ENCODE measurements at regions not wholly inside any gene's neighbourhood (a gene's known extent, or its start where the extent isn't known, plus 50 kb on each side); places are given as distances from the start of the nearest gene placed in this dataset.

DNA sequence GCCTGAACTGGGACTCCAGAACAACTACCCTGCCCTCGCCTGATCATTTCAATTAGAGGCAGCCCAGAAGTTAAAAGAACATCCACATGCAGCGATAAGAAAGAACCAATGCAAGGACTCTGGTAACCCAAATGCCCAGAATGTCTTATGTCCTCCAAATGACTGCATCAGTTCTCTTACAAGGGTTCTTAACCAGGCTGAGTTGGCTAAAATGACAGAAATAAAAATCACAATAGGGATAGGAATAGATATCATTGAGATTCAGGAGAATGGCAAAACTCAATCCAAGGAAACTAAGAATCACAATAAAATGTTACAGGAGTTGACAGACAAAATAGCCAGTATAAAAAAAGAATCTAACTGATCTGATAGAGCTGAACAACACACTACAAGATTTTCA lies 80.1 kb upstream of the PTGFR start:
- no peak overlapping the region for H3K4me3 ChIP-seq
- no peaks in the 10 kb centered on the region for H3K4me1 ChIP-seq
- in situ Hi-C loops (cut with MboI; ENCODE audit: low sequenced_read_pairs), result no loop called here
- H3K27me3 ChIP-seq (ENCODE audit: low read depth), result peaks cover 3% of the 10 kb centered on the region; the same call in 1 of the 2 replicates
- DNase-seq (ENCODE audit: low spot score in 2 of 2), result no peak
- no peaks in the 10 kb centered on the region for H3K36me3 ChIP-seq (replicated peaks)
- no peaks in the 10 kb centered on the region for H3K9me3 ChIP-seq

DNA sequence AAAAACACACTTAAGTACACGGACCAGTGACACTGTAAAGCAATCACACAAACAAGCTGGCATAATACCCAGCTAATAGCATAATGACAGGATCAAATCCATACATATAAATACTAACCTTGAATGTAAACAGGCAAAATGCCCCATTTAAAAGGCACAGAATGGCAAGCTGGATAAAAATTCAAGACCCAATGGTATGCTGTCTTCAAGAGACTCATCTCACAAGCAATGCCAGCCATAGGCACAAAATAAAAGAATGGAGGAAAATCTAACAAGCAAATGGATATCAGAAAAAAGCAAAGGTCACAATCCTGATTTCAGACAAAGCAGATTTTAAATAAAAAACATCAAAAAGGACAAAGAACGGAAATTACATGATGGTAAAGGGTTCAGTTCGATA lies 79.1 kb upstream of the PTGFR start:
- Histone ChIP-seq H3K36me3 (replicated peaks) (no peaks in the 10 kb centered on the region), H3K27me3 (ENCODE audit: low read depth) (peaks cover 3% of the 10 kb centered on the region; the same call in 1 of the 2 replicates), H3K4me1 (no peaks in the 10 kb centered on the region), H3K4me3 (no peak overlapping the region), H3K9me3 (no peaks in the 10 kb centered on the region)
- in situ Hi-C loops (cut with MboI; ENCODE audit: low sequenced_read_pairs), result no loop called here
- no peak for DNase-seq (ENCODE audit: low spot score in 2 of 2)

DNA sequence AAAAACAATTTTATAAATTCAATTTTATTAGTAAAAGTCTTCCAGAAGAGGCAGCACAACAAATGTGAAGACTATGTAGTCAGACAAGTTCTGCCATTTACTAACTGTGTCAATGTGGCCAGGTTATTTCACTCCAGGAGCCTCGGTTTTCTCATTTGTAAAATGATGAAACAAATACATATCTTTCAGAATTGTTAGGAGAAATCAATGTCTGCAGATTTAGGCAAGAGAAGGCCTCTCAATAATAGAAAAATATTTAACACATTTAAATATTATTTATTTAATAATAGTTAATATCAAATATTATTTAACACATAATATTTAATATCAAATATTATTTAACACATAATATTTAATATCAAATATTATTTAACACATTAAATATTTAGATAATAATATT lies 75.6 kb upstream of the PTGFR start:
- in situ Hi-C loops (cut with MboI; ENCODE audit: low sequenced_read_pairs), result no loop called here

DNA sequence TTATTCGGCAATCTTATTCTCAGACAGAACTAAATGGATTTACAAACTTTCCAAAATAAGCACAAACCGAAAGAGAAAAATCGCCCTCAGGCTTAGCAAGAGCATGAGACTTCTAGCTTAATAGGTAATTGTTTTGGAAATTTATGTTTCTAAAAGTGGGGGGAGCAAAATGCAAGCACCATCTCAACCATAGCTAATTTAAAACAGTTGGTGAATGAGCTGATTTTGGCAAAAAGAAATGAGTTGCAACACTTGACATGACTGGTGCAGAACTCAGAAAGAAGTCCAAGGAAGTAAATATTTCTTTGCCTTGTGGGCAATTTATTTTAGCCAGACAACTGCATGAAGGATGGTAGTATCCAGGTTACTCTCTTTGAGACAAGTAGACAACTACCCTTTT lies 71.5 kb upstream of the PTGFR start:
- in situ Hi-C loops (cut with MboI; ENCODE audit: low sequenced_read_pairs), result no loop called here
- Histone ChIP-seq H3K4me1 (no peaks in the 10 kb centered on the region), H3K27me3 (ENCODE audit: low read depth) (peaks cover 1% of the 10 kb centered on the region; the same call in 1 of the 2 replicates), H3K36me3 (replicated peaks) (no peaks in the 10 kb centered on the region), H3K9me3 (no peaks in the 10 kb centered on the region), H3K4me3 (no peak overlapping the region)
- no peak for DNase-seq (ENCODE audit: low spot score in 2 of 2)

More for the DNA sequence above, 75.6 kb upstream of the PTGFR start:
- no peaks in the 10 kb centered on the region for H3K4me1 ChIP-seq
- H3K36me3 ChIP-seq (replicated peaks), result no peaks in the 10 kb centered on the region
- DNase-seq (ENCODE audit: low spot score in 2 of 2), result no peak
- peaks cover 3% of the 10 kb centered on the region; the same call in 1 of the 2 replicates for H3K27me3 ChIP-seq (ENCODE audit: low read depth)
- no peak overlapping the region for H3K4me3 ChIP-seq
- no peaks in the 10 kb centered on the region for H3K9me3 ChIP-seq

DNA sequence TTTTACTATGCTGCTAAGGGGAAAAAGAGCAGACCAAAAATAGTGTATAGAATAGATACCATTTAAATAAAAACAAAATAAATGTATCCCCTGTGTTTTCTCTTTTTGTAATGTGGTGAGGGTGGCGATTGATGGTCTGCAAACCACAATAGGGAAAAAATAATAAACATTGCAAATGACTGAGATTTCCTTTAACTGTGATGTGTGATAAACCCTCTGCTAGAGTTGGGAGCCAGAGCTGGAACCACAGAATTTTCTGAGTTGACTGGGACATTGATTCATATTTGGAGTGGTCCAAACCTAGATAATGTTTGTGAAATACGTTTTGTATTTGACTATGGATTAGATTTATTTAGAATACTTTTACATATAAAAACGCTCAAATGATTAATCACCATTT lies 70.6 kb upstream of the PTGFR start:
- H3K27me3 ChIP-seq (ENCODE audit: low read depth), result no peaks in the 10 kb centered on the region
- in situ Hi-C loops (cut with MboI; ENCODE audit: low sequenced_read_pairs), result no loop called here
- H3K36me3 ChIP-seq (replicated peaks), result no peaks in the 10 kb centered on the region
- no peak overlapping the region for H3K4me3 ChIP-seq
- no peak for DNase-seq (ENCODE audit: low spot score in 2 of 2)
- H3K9me3 ChIP-seq, result no peaks in the 10 kb centered on the region
- H3K4me1 ChIP-seq, result no peaks in the 10 kb centered on the region

DNA sequence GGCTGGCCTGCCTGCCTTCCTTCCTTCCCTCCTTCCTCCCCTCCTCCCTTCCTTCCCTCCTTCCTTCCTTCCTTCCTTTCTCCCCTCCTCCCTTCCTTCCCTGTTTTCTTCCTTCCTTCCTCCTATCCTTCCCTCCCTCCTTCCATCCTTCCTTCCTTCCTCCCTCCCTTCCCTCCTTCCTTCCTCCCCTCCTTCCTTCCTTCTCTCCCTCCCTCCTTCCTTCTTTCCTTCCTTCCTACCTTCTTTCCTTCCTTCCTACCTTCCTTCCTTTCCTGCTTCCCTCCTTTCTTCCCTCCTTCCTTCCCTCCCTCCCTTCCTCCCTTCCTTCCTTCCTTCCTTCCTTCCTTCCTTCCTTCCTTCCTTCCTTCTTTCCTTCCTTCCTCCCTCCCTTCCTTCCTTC lies 70.1 kb upstream of the PTGFR start:
- Histone ChIP-seq H3K9me3 (no peaks in the 10 kb centered on the region), H3K36me3 (replicated peaks) (no peaks in the 10 kb centered on the region), H3K4me3 (no peak overlapping the region), H3K4me1 (no peaks in the 10 kb centered on the region), H3K27me3 (ENCODE audit: low read depth) (no peaks in the 10 kb centered on the region)
- in situ Hi-C loops (cut with MboI; ENCODE audit: low sequenced_read_pairs), result no loop called here
- no peak for DNase-seq (ENCODE audit: low spot score in 2 of 2)

DNA sequence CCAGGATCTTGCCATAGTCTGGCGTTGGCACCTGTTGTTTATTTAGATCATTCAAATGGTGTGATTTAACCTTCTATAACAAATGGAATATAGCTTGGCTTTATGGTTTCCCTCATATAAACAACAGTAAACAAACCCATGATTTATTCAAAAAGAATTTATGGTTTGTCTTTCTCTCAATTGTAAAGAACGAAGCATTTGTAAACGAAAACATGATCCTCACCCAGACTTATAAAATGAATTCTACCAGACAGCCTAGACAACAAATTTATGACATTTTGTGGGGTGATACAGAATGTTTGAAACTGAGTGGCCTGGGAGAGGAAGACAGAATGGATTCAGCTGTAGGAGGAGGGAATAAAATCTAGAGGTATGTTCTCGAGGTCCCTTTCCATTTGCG lies 66.1 kb upstream of the PTGFR start:
- no peak overlapping the region for H3K4me3 ChIP-seq
- no peaks in the 10 kb centered on the region for H3K9me3 ChIP-seq
- peaks cover 3% of the 10 kb centered on the region for H3K4me1 ChIP-seq
- no peaks in the 10 kb centered on the region for H3K36me3 ChIP-seq (replicated peaks)
- in situ Hi-C loops (cut with MboI; ENCODE audit: low sequenced_read_pairs), result no loop called here
- DNase-seq (ENCODE audit: low spot score in 2 of 2), result no peak
- no peaks in the 10 kb centered on the region for H3K27me3 ChIP-seq (ENCODE audit: low read depth)

DNA sequence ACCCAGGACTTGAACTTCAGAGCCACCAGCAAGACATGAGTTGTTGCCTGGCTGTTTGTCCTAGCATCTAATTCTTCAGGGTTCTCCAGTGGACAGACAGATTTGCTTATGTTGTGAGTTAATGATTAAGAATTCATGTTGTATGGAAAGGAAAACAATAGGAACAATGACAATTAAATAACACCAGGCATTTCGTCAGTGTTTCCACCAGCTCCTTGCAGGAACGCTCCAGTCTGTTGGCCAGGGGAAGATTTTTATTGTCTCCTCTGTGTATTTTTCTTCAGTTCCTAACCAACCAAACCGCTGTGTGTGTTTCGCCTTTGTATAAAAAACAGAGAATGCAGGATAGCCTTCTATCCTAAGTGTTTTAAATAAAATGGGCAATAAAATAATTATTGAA lies 64.4 kb upstream of the PTGFR start:
- no peaks in the 10 kb centered on the region for H3K9me3 ChIP-seq
- no peaks in the 10 kb centered on the region for H3K36me3 ChIP-seq (replicated peaks)
- in situ Hi-C loops (cut with MboI; ENCODE audit: low sequenced_read_pairs), result no loop called here
- no peaks in the 10 kb centered on the region for H3K27me3 ChIP-seq (ENCODE audit: low read depth)
- H3K4me1 ChIP-seq, result peaks cover 3% of the 10 kb centered on the region
- no peak overlapping the region for H3K4me3 ChIP-seq
- no peak for DNase-seq (ENCODE audit: low spot score in 2 of 2)

DNA sequence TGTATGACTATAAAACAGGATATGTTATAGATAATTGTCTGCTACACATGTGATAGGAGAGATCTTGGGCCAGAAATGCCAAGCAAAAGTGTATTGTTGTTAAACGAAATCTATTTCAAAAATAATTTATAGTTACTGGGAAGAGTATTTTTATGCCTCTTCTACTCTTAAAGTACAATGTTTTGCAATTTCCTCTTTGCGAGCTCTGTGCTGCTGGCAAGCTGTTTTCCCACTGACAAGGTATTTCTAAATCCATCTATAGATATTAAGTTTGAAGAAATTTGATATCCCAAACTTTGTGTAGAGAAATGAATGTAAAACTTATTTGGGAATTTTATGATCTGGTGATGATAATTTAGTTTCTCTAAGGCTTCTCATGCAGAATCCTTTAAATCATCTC lies 63.3 kb upstream of the PTGFR start:
- Histone ChIP-seq H3K36me3 (replicated peaks) (no peaks in the 10 kb centered on the region), H3K4me3 (no peak overlapping the region), H3K27me3 (ENCODE audit: low read depth) (no peaks in the 10 kb centered on the region), H3K4me1 (peaks cover 3% of the 10 kb centered on the region), H3K9me3 (no peaks in the 10 kb centered on the region)
- in situ Hi-C loops (cut with MboI; ENCODE audit: low sequenced_read_pairs), result no loop called here
- DNase-seq (ENCODE audit: low spot score in 2 of 2), result no peak

DNA sequence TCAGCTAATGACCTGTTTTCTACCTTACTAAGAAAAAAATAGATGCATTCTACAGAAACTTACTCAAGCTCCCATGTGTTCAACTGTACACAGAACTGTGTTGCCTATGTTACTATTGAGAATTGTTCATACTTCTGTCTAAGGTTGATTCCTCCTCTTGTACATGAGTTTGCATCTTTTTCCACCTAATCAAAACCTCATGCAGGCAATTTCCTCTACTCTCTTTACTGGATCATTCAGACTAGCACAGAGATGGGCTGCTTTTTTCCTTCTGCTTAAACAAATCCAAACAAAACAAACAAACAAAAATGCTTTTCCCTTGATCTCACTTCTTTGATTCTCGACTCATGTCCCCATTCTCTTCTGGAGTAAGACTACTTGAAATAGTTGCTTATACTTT lies 58.8 kb upstream of the PTGFR start:
- in situ Hi-C loops (cut with MboI; ENCODE audit: low sequenced_read_pairs), result no loop called here
- Histone ChIP-seq H3K27me3 (ENCODE audit: low read depth) (no peaks in the 10 kb centered on the region), H3K9me3 (no peaks in the 10 kb centered on the region), H3K4me3 (no peak overlapping the region), H3K36me3 (replicated peaks) (no peaks in the 10 kb centered on the region), H3K4me1 (peaks cover under 1% of the 10 kb centered on the region)
- no peak for DNase-seq (ENCODE audit: low spot score in 2 of 2)

DNA sequence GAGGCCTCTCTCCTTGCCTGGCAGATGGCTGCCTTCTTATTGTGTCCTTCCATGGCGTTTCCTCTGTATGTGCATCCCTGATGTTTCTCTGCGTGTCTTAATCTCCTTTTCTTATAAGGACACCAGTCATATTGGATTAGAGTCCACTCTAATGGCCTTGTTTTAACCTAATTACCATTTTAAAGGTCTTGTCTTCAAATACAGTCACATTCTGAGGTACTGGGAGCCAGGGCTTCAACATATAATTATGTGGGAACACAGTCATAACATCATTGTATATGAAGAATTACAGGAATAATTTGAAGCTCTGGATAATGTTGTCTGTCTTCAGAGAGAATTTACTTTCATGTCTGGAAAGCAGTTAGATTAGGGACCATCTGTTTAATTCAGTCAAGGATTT lies 56.4 kb upstream of the PTGFR start:
- no peaks in the 10 kb centered on the region for H3K9me3 ChIP-seq
- DNase-seq (ENCODE audit: low spot score in 2 of 2), result no peak

DNA sequence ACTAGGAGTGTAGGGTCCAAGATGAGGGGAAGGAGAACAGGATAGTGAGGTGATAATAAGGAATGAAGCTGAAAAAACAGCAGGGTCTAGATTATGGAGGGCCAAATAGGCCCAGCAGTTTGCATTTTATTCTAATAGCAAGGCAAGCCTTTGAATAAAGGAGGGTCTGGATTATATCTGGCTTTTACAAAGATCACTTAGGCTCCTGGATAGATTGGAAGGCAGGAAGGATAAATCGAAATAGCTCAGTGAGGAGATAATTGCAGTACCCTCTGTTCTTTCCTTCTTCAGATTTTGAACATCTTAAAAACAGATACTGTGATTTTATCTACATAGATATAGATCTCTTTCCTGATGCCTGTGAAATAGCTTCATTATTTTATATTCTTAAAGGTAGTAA lies 53.8 kb upstream of the PTGFR start:
- H3K4me1 ChIP-seq, result no peaks in the 10 kb centered on the region
- H3K27me3 ChIP-seq (ENCODE audit: low read depth), result 0 out of 2 replicates have a peak, but pooled peaks cover 1% of the 10 kb centered on the region
- DNase-seq (ENCODE audit: low spot score in 2 of 2), result no peak
- in situ Hi-C loops (cut with MboI; ENCODE audit: low sequenced_read_pairs), result no loop called here
- H3K9me3 ChIP-seq, result no peaks in the 10 kb centered on the region
- H3K36me3 ChIP-seq (replicated peaks), result no peaks in the 10 kb centered on the region
- H3K4me3 ChIP-seq, result no peak overlapping the region

More for the DNA sequence above, 56.4 kb upstream of the PTGFR start:
- in situ Hi-C loops (cut with MboI; ENCODE audit: low sequenced_read_pairs), result no loop called here
- Histone ChIP-seq H3K4me1 (no peaks in the 10 kb centered on the region), H3K27me3 (ENCODE audit: low read depth) (no peaks in the 10 kb centered on the region), H3K4me3 (no peak overlapping the region), H3K36me3 (replicated peaks) (no peaks in the 10 kb centered on the region)

DNA sequence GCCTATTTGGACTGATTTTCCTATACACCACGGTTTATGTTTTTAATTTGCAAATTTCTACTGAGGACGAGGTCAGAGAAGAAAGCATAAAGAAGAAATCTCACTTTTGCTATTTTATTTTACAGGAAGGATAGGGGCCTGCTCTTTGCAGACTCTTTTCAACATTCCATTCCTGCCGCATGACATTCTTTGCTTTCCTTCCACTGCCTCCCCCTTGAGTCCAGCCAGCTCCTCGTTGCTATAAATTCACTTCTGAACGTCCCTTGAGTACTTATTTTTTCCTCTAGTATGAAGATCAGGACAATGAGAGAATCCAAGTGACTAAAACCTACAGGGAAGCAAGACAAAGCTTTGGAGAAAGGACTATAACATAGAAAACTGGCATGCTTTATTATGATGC lies 53.4 kb upstream of the PTGFR start:
- no peaks in the 10 kb centered on the region for H3K4me1 ChIP-seq
- no peak overlapping the region for H3K4me3 ChIP-seq
- 0 out of 2 replicates have a peak, but pooled peaks cover 2% of the 10 kb centered on the region for H3K27me3 ChIP-seq (ENCODE audit: low read depth)
- no peak for DNase-seq (ENCODE audit: low spot score in 2 of 2)
- H3K36me3 ChIP-seq (replicated peaks), result no peaks in the 10 kb centered on the region
- in situ Hi-C loops (cut with MboI; ENCODE audit: low sequenced_read_pairs), result no loop called here
- H3K9me3 ChIP-seq, result no peaks in the 10 kb centered on the region

DNA sequence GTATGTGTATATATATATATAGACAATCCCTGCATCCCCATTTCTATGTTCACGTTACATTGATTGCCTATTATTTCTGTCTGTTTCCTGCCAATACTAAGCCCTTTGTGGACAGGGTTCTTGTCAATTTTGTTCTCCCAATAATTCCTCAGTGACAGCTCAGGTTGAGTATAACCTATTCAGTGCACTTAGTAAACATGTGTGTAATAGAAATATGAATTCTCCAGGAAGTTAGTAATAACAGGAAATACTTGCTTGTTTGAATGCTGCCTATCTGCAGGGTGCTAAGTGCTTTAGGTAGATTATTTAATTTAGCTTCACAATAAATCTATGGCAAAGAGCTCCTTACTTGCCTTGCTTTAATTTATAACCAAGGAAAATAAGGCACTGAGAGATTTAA lies 52.8 kb upstream of the PTGFR start:
- no peaks in the 10 kb centered on the region for H3K36me3 ChIP-seq (replicated peaks)
- 0 out of 2 replicates have a peak, but pooled peaks cover 2% of the 10 kb centered on the region for H3K27me3 ChIP-seq (ENCODE audit: low read depth)
- in situ Hi-C loops (cut with MboI; ENCODE audit: low sequenced_read_pairs), result no loop called here
- DNase-seq (ENCODE audit: low spot score in 2 of 2), result no peak
- H3K4me1 ChIP-seq, result no peaks in the 10 kb centered on the region
- H3K4me3 ChIP-seq, result no peak overlapping the region
- H3K9me3 ChIP-seq, result no peaks in the 10 kb centered on the region

DNA sequence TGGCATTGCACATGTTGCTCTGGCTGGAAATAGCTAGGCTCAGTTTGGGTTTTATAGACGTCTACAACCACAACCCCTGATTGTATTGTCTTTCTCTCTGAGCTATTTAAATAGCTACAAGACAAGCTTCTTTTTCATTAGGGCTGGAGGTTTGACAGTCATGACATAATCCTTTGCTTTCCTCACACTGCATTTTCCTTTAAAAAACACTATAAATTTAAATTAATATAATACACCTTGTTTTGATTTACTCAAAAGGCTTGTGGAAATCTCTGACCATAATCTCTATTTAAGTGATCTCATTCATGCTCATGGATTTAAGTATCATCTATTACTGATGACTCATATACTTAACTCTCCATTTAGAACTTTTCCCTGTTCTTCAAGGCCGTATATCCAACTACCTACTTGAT lies 50.4 kb upstream of the PTGFR start:
- no peak overlapping the region for H3K4me3 ChIP-seq
- in situ Hi-C loops (cut with MboI; ENCODE audit: low sequenced_read_pairs), result no loop called here
- no peaks in the 10 kb centered on the region for H3K4me1 ChIP-seq
- DNase-seq (ENCODE audit: low spot score in 2 of 2), result no peak
- H3K27me3 ChIP-seq (ENCODE audit: low read depth), result 0 out of 2 replicates have a peak, but pooled peaks cover 2% of the 10 kb centered on the region
- H3K36me3 ChIP-seq (replicated peaks), result no peaks in the 10 kb centered on the region
- no peaks in the 10 kb centered on the region for H3K9me3 ChIP-seq
